Activated CD8-positive, alpha-beta T cell treated with anti-CD3 and anti-CD28 coated beads for 36 hours (primary cell): ENCODE measurements at regions not wholly inside any gene's neighbourhood (a gene's known extent, or its start where the extent isn't known, plus 50 kb on each side); places are given as distances from the start of the nearest gene placed in this dataset.

Experiments
- ATAC-seq: fragments of 200-7000 bp; cut with Tn5 transposase; one replicate; pipeline ENCODE4 v1.10.0; 2021; ENCODE audit warnings: mild to moderate bottlenecking, moderate library complexity
- CTCF ChIA-PET: fragments of 350-600 bp; sonication (Branson Sonifier 250); formaldehyde crosslinking; loops from one replicate; lab custom pipeline; 2021; ENCODE audit warnings: antibody characterized with exemption; lab: Charles Lee
- POLR2A ChIA-PET: fragments of 350-600 bp; sonication (Branson Sonifier 250); formaldehyde crosslinking; loops from one replicate; lab custom pipeline; 2021; ENCODE audit warnings: antibody characterized with exemption; lab: Charles Lee
- DNase-seq: peaks from one replicate; pipeline ENCODE4 v3.0.0-alpha.2; 2020
- H3K27ac Mint-ChIP-seq: one replicate; pipeline ENCODE4 v1.8.0; 2021; ENCODE audit warnings: mild to moderate bottlenecking, mixed read lengths
- H3K27me3 Mint-ChIP-seq: one replicate; pipeline ENCODE4 v1.8.0; 2021; ENCODE audit warnings: mixed read lengths
- H3K36me3 Mint-ChIP-seq: one replicate; pipeline ENCODE4 v1.8.0; 2021; ENCODE audit warnings: low read depth, mixed read lengths
- H3K4me1 Mint-ChIP-seq: one replicate; pipeline ENCODE4 v1.8.0; 2021; ENCODE audit warnings: low read depth, mixed read lengths
- H3K4me3 Mint-ChIP-seq: one replicate; pipeline ENCODE4 v1.8.0; 2021; ENCODE audit warnings: mild to moderate bottlenecking, moderate library complexity, mixed read lengths
- H3K9me3 Mint-ChIP-seq: one replicate; pipeline ENCODE4 v1.8.0; 2021; ENCODE audit warnings: mixed read lengths
- intact Hi-C: fragments of 100-400 bp; cut with micrococcal nuclease; formaldehyde crosslinking; loops from one replicate; pipeline ENCODE4 v1.10.0; 2022
- TF ChIP-seq, protein P1 (sequence below): fragments of 200-600 bp; IDR thresholded peaks from one replicate; pipeline ENCODE4 v1.8.0; 2022; ENCODE audit warnings: antibody characterized with exemption, mild to moderate bottlenecking

DNA sequence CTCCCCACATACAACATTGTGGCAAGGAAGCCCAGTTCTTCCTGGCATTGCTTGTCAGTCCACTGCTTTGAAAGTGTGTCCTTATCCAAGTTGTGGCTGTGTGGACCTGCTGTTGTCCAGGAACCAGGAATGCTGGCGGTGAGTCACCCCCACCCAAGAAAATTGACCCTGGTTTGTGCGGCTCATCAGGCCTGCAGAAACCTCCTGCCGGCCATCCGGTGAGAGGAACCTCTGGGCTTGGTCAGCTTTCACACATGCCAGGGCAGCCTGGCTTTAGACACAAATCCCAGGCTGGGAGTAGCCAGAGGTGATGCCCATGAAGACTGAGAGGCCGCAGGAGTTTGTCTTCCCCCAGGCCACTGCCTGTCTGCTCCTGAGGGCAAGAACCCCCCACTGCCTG lies 223.6 kb downstream of the TTLL2 start:
- CTCF ChIA-PET, result no interaction called here
- ATAC-seq, result no peak
- Mint-ChIP-seq H3K4me1 (no peaks in the 10 kb centered on the region), H3K27ac (no peak overlapping the region), H3K27me3 (no peaks in the 10 kb centered on the region), H3K9me3 (no peaks in the 10 kb centered on the region), H3K4me3 (no peak overlapping the region), H3K36me3 (no peaks in the 10 kb centered on the region)
- intact Hi-C loops, result no loop called here
- POLR2A ChIA-PET, result no interaction called here
- no peak for DNase-seq
- TF ChIP-seq, protein P1, sequence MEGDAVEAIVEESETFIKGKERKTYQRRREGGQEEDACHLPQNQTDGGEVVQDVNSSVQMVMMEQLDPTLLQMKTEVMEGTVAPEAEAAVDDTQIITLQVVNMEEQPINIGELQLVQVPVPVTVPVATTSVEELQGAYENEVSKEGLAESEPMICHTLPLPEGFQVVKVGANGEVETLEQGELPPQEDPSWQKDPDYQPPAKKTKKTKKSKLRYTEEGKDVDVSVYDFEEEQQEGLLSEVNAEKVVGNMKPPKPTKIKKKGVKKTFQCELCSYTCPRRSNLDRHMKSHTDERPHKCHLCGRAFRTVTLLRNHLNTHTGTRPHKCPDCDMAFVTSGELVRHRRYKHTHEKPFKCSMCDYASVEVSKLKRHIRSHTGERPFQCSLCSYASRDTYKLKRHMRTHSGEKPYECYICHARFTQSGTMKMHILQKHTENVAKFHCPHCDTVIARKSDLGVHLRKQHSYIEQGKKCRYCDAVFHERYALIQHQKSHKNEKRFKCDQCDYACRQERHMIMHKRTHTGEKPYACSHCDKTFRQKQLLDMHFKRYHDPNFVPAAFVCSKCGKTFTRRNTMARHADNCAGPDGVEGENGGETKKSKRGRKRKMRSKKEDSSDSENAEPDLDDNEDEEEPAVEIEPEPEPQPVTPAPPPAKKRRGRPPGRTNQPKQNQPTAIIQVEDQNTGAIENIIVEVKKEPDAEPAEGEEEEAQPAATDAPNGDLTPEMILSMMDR, result no peak

DNA sequence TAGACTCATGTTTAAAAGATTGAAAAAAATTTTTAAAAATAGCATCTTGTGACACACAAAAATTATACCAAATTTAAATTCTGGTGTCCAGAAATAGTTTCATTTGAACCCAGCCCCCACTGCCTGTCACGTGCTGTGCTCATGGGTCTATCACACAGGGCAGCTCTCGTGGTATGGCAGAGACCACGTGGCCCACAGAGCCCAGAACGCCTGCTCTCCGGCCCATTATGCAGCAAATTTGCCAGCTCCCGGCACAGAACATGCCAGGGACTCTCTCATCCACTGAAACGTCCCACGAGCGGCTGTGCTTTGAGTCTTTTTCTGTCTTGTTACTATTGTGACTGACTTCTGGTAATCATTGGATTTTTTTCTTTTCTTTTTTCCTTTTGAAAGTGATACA lies 224.3 kb downstream of the TTLL2 start:
- DNase-seq, result no peak
- Mint-ChIP-seq H3K9me3 (no peaks in the 10 kb centered on the region), H3K4me1 (no peaks in the 10 kb centered on the region), H3K27me3 (no peaks in the 10 kb centered on the region), H3K36me3 (no peaks in the 10 kb centered on the region), H3K4me3 (no peak overlapping the region), H3K27ac (no peak overlapping the region)
- ChIA-PET POLR2A (no interaction called here), CTCF (no interaction called here)
- TF ChIP-seq, protein P1, result no peak
- intact Hi-C loops, result no loop called here
- ATAC-seq, result no peak

DNA sequence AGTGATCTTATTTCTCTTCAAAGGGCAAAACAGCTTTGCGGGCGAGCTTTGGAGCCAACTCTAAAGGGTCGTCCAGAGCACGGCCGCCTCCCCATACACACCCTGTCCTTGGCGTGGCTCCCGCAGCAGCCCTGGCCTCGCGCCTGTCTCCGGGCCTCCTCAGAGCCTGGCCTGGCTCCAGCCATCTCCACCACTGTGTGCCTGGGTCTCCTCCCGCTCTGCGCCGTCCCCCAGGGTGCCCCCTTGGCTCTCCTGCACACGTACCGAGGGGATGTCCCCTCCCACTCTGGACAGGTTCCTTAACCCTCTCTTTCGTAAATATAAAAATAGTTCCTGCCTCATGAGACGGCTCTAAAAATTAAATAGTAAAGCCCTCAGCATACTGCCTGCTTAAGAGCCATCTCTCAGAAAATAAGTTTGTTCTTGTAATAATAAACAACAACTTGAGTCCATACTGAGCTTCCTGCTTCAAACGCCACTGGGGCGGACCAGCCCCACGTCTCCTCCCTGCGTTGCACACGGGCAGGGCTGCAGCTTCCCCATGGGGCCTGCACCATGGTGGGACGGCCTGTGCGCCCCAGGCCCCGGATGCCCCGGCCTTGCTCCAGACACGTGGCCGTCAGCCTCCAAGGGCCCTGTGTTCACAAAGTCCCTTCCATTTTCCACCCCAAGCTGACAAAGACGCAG lies 226.2 kb downstream of the TTLL2 start:
- intact Hi-C loops, result no loop called here
- ChIA-PET CTCF (no interaction called here), POLR2A (no interaction called here)
- TF ChIP-seq, protein P1, result no peak
- DNase-seq (no peak), ATAC-seq (no peak)
- Mint-ChIP-seq H3K4me1 (no peaks in the 10 kb centered on the region), H3K9me3 (peaks cover 8% of the 10 kb centered on the region), H3K36me3 (no peaks in the 10 kb centered on the region), H3K27me3 (no peaks in the 10 kb centered on the region), H3K4me3 (no peak overlapping the region), H3K27ac (no peak overlapping the region)

DNA sequence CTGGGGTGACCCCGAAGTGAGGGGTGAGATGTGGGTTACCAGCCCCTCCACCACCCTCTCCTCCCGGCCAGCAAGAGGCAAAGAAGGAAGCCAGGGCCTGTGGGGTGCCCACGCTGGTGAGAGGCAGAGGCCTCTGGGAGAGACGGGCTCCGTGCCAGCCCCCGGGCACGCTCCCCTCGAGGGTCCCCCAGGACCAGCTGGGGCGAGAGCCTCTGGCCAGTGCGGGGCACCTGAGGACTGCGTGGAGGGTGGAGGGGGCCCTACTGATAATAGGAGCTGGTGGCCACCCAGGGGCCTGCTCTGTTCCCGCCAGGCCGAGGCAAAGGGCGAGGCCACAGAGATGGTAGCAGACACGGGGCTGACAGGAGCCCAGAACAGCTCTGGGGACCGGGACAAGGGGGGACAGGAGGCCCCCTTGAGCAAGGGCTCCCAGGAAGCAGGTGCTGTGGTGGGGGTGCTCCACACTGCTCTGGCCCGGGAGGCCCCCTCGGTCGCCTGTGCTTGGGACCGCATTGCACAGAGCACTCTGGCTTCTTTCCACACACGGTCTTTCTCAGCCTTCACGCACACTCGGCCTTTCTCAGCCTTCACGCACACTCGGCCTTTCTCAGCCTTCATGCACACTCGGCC lies 226.9 kb downstream of the TTLL2 start:
- no peak overlapping the region for H3K4me3 Mint-ChIP-seq
- no peaks in the 10 kb centered on the region for H3K36me3 Mint-ChIP-seq
- ChIA-PET POLR2A (interaction anchor here (0.6 kb wide), 1 partner anchor 91 kb away, joined by 3 read pairs; no protein-coding TSS in a partner anchor), CTCF (no interaction called here)
- H3K9me3 Mint-ChIP-seq, result peaks cover 12% of the 10 kb centered on the region
- no peaks in the 10 kb centered on the region for H3K27me3 Mint-ChIP-seq
- intact Hi-C loops, result no loop called here
- H3K4me1 Mint-ChIP-seq, result no peaks in the 10 kb centered on the region
- H3K27ac Mint-ChIP-seq, result no peak overlapping the region
- DNase-seq (no peak), ATAC-seq (no peak)
- TF ChIP-seq, protein P1, result no peak

DNA sequence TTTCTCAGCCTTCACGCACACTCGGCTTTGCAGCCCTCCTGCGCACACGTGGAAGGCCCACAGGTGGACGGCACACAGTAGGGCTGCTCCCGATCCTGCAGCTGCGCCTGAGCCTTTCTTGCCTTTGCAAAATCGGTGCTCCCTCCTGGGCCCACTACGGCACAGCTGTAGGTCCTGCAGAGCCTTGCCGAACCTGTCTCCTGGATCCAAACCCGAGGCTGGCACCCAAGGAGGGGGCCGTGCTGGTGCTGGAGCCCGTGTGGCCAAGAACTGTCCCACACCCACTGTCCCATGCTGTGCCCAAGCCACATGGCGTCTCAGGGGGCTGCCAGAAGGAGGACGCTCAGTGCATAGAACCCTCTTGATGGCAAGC lies 227.4 kb downstream of the TTLL2 start:
- DNase-seq (no peak), ATAC-seq (no peak)
- H3K27me3 Mint-ChIP-seq, result no peaks in the 10 kb centered on the region
- H3K4me1 Mint-ChIP-seq, result no peaks in the 10 kb centered on the region
- no peaks in the 10 kb centered on the region for H3K36me3 Mint-ChIP-seq
- CTCF ChIA-PET, result no interaction called here
- H3K9me3 Mint-ChIP-seq, result peaks cover 12% of the 10 kb centered on the region
- POLR2A ChIA-PET, result interaction anchor here (0.6 kb wide), 1 partner anchor 92 kb away, joined by 3 read pairs; no protein-coding TSS in a partner anchor
- H3K27ac Mint-ChIP-seq, result no peak overlapping the region
- no peak overlapping the region for H3K4me3 Mint-ChIP-seq
- intact Hi-C loops, result no loop called here
- TF ChIP-seq, protein P1, result no peak
